Smooth muscle cell (in vitro differentiated cells): ENCODE measurements at regions not wholly inside any gene's neighbourhood (a gene's known extent, or its start where the extent isn't known, plus 50 kb on each side); places are given as distances from the start of the nearest gene placed in this dataset.
A peak's percentile ranks its signal among the peaks of the same experiment; 100 is the strongest.

Source experiments
- DNase-seq: peaks from one replicate; lab custom pipeline; 2025; ENCODE audit not compliant: unreplicated experiment; lab: John Stamatoyannopoulos, UW
- H2AFZ ChIP-seq: fragments of 200-600 bp; sonication (generic); 2 replicates; pipeline ENCODE4 v1.6.0; 2016; ENCODE audit warnings: antibody characterized with exemption, low read depth, mild to moderate bottlenecking
- H3F3A ChIP-seq: fragments of 200-600 bp; sonication (generic); 2 replicates; pipeline ENCODE4 v1.6.0; 2017; ENCODE audit warnings: antibody characterized with exemption, low read depth
- H3K27ac ChIP-seq: fragments of 200-600 bp; sonication (generic); 2 replicates; pipeline ENCODE4 v1.5.1; 2016; ENCODE audit warnings: low read depth, mild to moderate bottlenecking
- H3K27me3 ChIP-seq: fragments of 200-600 bp; sonication (generic); 2 replicates; pipeline ENCODE4 v1.6.1; 2016; ENCODE audit warnings: low read depth, mild to moderate bottlenecking
- H3K36me3 ChIP-seq: fragments of 200-600 bp; sonication (generic); 2 replicates; pipeline ENCODE4 v1.5.1; 2016; ENCODE audit warnings: low read depth
- H3K4me1 ChIP-seq: fragments of 200-600 bp; sonication (generic); 2 replicates; pipeline ENCODE4 v1.5.1; 2016; ENCODE audit warnings: low read depth
- H3K4me2 ChIP-seq: fragments of 200-600 bp; sonication (generic); 2 replicates; pipeline ENCODE4 v1.6.0; 2016; ENCODE audit warnings: mild to moderate bottlenecking
- H3K4me3 ChIP-seq: fragments of 200-600 bp; sonication (generic); 2 replicates; pipeline ENCODE4 v1.5.1; 2016; ENCODE audit warnings: mild to moderate bottlenecking
- H3K79me2 ChIP-seq: fragments of 200-600 bp; sonication (generic); 2 replicates; pipeline ENCODE4 v1.6.0; 2016; ENCODE audit warnings: low read depth, mild to moderate bottlenecking
- H3K9ac ChIP-seq: fragments of 200-600 bp; sonication (generic); 2 replicates; pipeline ENCODE4 v1.6.0; 2016; ENCODE audit warnings: low read depth
- H3K9me3 ChIP-seq: fragments of 200-600 bp; sonication (generic); replicated peaks from 2 replicates; pipeline ENCODE4 v1.5.1; 2016; ENCODE audit warnings: low read depth
- H4K20me1 ChIP-seq: fragments of 200-600 bp; sonication (generic); 2 replicates; pipeline ENCODE4 v1.6.0; 2016; ENCODE audit warnings: low read depth
- CTCF ChIP-seq: fragments of 200-600 bp; sonication (generic); IDR thresholded peaks from 2 replicates; pipeline ENCODE4 v1.5.1; 2017; ENCODE audit warnings: borderline replicate concordance, mild to moderate bottlenecking, antibody characterized with exemption; ENCODE audit not compliant: insufficient read depth, poor library complexity, severe bottlenecking
- WGBS: methylation state at CpG from one replicate; pipeline ENCODE4 v1.1.7; 2016; ENCODE audit warnings: low lambda C conversion rate; 5-methylcytosine and 5-hydroxymethylcytosine counted together

GRCh38 chr3:25000971-25001591 is 427.0 kb upstream of the RARB start:
- Histone ChIP-seq H3K9ac (no peak overlapping the region), H3K36me3 (no peaks in the 10 kb centered on the region), H3K27ac (peak overlapping the region; percentile 47), H3K9me3 (no peaks in the 10 kb centered on the region), H3K4me1 (peaks cover 16% of the 10 kb centered on the region), H3K4me2 (peak overlapping the region; percentile 51), H3K79me2 (no peaks in the 10 kb centered on the region), H3K27me3 (no peaks in the 10 kb centered on the region), H2AFZ (no peak overlapping the region), H3K4me3 (no peak overlapping the region), H3F3A (peaks cover 5% of the 10 kb centered on the region), H4K20me1 (no peaks in the 10 kb centered on the region)
- TF ChIP-seq CTCF, result no peak
- WGBS, result 40% methylated on average over 1 of the region's 1 CpG
- no peak for DNase-seq

- Histone ChIP-seq H3K79me2 (no peaks in the 10 kb centered on the region), H4K20me1 (no peaks in the 10 kb centered on the region), H3K4me2 (no peak overlapping the region), H3K36me3 (no peaks in the 10 kb centered on the region), H3K9me3 (no peaks in the 10 kb centered on the region), H3K4me1 (peaks cover 16% of the 10 kb centered on the region), H3K4me3 (no peak overlapping the region), H3F3A (peaks cover 5% of the 10 kb centered on the region), H3K9ac (no peak overlapping the region), H3K27me3 (no peaks in the 10 kb centered on the region), H3K27ac (no peak overlapping the region), H2AFZ (no peak overlapping the region)
- whole genome bisulfite sequencing, result 19% methylated on average over 2 of the region's 2 CpGs
- TF ChIP-seq CTCF, result no peak
- DNase-seq, result no peak
Observed at GRCh38 chr3:25002052-25002451, 426.0 kb upstream of the RARB start.

GRCh38 chr3:25007974-25008658 is 419.9 kb upstream of the RARB start:
- H4K20me1 ChIP-seq, result no peaks in the 10 kb centered on the region
- H3K4me1 ChIP-seq, result no peaks in the 10 kb centered on the region
- H3K27ac ChIP-seq, result peak overlapping the region; percentile 45
- no peak overlapping the region for H2AFZ ChIP-seq
- no peaks in the 10 kb centered on the region for H3K9me3 ChIP-seq
- no peaks in the 10 kb centered on the region for H3F3A ChIP-seq
- no peaks in the 10 kb centered on the region for H3K27me3 ChIP-seq
- TF ChIP-seq CTCF, result no peak
- no peak for DNase-seq
- peak overlapping the region; percentile 25 for H3K4me2 ChIP-seq
- H3K79me2 ChIP-seq, result no peaks in the 10 kb centered on the region
- WGBS, result 11% methylated on average over 2 of the region's 2 CpGs
- no peak overlapping the region for H3K9ac ChIP-seq
- no peak overlapping the region for H3K4me3 ChIP-seq
- no peaks in the 10 kb centered on the region for H3K36me3 ChIP-seq

GRCh38 chr3:25009665-25010064 is 418.4 kb upstream of the RARB start:
- Histone ChIP-seq H3K79me2 (no peaks in the 10 kb centered on the region), H4K20me1 (no peaks in the 10 kb centered on the region), H3F3A (no peaks in the 10 kb centered on the region), H3K27ac (no peak overlapping the region), H3K4me1 (no peaks in the 10 kb centered on the region), H3K27me3 (no peaks in the 10 kb centered on the region), H3K9ac (no peak overlapping the region), H3K4me2 (no peak overlapping the region), H2AFZ (no peak overlapping the region), H3K4me3 (no peak overlapping the region), H3K9me3 (no peaks in the 10 kb centered on the region), H3K36me3 (no peaks in the 10 kb centered on the region)
- 84% methylated on average over 2 of the region's 2 CpGs for WGBS
- no peak for DNase-seq
- TF ChIP-seq CTCF, result no peak
